ENCODE measurements at regions not wholly inside any gene's neighbourhood (a gene's known extent, or its start where the extent isn't known, plus 50 kb on each side); places are given as distances from the start of the nearest gene placed in this dataset.

- no peak for TF ChIP-seq ZFP90 (CRISPR knock-in tag; IDR thresholded peaks at IDR 0.05; ENCODE audit: borderline replicate concordance)
- no peak for TF ChIP-seq ZHX2 (IDR thresholded peaks at IDR 0.05; ENCODE audit: low read depth)
- no peak for TF ChIP-seq ZHX2 (CRISPR knock-in tag; IDR thresholded peaks at IDR 0.05; ENCODE audit: borderline replicate concordance)
- TF ChIP-seq ZBTB43 (CRISPR knock-in tag; conservative IDR thresholded peaks at IDR 0.05): no peak
- no peak for TF ChIP-seq TBL1XR1 (IDR thresholded peaks at IDR 0.05; ENCODE audit: borderline replicate concordance, low read length, partially characterized antibody)
- no peak for TF ChIP-seq ZBTB44 (CRISPR knock-in tag; IDR thresholded peaks at IDR 0.05)
- TF ChIP-seq NFE2L1 (CRISPR knock-in tag; IDR thresholded peaks at IDR 0.05; ENCODE audit: borderline replicate concordance): no peak
Measured at GRCh38 chr1:13913396-13913795, 213.4 kb downstream of the PRDM2 start.
